Activated T-cell treated with anti-CD3 and anti-CD28 coated beads, Interleukin-2, amount 50 U/mL, for 48 hours (primary cell): ENCODE measurements at regions not wholly inside any gene's neighbourhood (a gene's known extent, or its start where the extent isn't known, plus 50 kb on each side); places are given as distances from the start of the nearest gene placed in this dataset.

ENCODE experiments used
- DNase-seq, 2 experiments: peaks; one replicate each; pipeline ENCODE4 v3.0.0-alpha.2; 2020

DNA sequence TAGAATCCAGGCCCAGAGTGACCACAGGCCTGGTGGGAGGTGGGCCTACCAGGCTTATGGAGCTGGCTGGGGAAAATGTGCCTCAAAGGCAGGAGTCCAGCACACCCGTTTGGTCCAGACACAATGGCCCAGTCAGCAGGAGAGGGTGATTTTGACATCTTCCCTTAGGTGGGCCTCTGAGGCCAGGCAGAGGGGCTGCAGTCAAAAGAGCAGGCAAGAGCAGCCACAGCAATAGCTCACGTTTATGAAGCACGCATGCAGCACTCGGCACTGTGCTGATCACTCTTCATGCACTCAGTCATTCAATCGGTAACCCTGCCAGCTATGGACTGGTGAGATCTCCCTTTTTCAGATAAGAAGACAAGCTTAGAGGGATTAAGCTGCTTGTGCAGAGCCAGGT lies 146.8 kb downstream of the LRIG2 start:
- no peak for DNase-seq

DNA sequence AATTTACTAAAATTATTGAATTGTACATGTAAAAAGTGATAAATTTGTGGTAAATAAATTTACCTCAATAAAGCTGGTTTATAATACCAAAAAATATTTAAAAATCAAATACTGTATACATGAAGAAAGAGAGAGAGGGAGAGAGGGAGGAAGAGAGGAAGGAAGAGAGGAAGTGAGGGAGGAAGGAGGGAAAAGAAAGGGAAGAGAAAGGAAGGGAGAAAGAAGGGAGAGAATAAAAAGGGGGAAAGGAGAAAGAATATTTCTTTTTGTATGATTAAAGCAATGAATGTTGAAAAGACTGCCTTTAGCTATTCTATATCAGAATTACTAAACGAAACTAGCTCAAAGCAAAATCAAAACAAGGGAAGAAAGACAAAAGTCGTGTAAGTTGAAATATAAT lies 150.0 kb downstream of the LRIG2 start:
- DNase-seq: no peak

DNA sequence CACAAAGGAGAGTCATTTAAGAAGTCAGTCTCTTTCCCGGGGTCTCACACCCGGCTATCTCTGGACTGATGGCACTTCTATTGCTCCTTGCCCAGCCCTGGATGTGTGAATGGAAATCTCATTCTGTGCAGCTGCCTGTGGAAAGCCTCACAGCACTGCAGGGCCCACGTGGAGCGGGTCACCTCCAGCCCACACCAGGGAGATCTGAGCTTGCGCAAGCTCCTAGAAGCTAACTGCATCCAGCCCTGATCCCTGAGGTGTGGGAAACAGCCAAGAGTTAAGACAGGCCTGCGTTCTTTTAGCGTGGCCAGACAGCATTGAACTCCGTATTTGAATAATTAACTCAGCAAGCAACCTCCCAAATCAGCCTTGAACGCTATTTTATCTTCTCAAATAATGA lies 150.5 kb downstream of the LRIG2 start:
- no peak for DNase-seq

DNA sequence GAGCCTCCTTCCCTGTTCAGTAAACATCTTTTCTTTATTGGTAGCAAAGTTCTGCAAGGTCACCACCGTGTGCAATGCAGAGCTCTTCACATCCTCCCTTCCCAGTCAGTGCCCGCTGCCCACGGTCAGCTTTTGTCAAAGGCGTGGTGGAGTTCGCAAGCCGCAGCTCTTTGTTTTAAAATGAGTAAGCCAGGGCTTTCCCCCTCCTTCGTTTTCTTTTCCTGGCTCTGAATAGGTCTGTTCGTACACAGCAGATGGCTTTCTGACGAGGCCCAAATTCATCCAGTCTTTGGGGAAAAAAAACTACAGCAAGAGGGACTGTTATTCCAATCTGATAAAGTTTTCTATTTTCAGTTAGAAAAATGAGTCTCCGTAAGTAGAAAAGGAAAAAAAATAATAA lies 153.2 kb downstream of the LRIG2 start:
- DNase-seq: peak; percentile 24 to 35

DNA sequence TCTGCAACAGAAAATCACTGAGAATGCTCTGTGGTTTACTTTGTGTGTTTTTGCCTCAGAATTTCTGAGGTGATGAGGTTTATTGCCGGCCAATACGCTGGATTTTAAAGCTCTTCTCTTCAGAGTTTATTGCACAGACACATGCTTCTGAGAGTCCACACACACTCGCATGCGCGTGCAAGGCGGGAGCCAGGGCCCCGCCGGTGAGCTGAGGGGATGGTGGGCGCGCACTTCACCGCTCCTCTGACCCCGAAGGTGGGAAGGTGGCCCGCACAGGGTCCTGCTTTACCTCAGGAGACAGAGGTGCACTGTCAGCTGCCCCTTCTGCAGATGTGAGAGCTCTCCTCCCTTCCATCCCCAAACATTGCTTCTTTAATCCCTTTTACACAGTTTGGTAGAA lies 158.4 kb upstream of the MAGI3 start:
- DNase-seq: no peak

DNA sequence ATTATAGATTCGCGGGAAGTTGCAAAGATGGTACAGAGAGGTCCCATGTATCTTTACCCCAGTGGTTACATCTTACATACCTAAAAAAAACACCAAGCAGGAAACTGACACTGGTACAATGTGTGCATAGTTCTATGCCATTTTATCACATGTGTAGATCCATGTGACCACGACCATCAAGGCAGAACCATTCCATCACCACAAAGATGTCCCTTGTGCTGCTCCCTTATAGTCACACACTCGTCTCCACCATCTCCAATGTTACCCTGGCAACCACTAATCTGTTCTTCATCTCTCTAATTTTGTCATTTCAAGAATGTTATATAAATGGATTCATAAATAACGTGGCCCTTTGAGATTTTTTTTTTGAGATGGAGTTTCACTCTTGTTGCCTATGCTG lies 156.9 kb upstream of the MAGI3 start:
- no peak for DNase-seq

DNA sequence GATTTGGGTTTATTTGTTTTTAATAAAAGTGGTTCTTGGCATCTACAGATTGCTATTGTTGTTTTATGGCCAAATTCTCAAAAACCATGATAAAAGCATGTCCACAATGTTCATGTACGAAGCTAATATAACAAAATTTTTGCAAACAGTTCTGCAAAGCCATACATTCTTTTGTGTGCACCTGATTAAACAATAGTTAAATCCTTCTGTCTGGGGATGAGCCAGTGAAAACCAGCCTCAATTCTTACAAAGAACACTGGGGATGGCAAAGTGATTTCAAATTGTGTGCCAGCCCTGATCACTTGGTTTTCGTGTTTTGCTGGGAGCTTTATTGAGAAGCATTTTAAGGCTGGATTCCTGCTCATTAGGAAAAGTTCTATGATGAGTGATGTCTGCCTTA lies 149.1 kb upstream of the MAGI3 start:
- DNase-seq: no peak

DNA sequence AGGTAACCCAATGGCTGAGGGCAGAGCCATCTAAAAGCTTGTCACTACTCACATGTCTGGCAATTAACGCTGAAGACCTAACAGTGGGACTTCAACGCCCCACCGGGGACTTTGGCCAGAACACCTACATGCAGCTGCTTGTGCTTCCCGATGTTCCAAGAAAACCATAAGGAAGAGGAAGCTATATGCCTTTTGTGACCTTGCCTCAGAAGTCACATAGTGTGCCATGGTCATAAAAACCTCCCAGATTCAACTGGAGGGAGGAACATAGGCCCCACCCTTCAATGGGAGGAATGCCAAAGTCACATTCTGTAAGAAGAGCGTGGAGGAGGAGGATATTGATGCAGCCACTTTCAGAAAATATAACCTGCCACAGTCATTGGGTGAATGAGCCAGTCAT lies 147.8 kb upstream of the MAGI3 start:
- DNase-seq: no peak

DNA sequence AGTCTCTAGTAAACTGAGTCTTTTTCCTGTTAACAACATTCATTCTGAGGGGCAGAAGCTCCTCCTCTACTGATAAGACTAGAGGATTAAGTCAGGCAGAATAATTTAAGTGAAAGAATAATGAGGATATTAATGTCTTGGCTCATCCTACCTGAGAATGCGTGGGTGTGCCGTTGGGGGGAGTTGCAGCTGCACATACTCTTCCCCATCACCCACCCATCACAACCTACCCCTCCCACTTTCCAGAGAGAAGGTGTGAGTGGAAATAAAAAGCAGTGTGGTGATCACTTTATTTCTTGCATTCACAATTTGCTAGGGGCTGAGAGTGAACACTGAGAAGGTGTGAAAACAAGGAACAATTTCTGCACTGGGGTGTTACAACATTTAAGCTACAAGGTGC lies 146.8 kb upstream of the MAGI3 start:
- no peak for DNase-seq

DNA sequence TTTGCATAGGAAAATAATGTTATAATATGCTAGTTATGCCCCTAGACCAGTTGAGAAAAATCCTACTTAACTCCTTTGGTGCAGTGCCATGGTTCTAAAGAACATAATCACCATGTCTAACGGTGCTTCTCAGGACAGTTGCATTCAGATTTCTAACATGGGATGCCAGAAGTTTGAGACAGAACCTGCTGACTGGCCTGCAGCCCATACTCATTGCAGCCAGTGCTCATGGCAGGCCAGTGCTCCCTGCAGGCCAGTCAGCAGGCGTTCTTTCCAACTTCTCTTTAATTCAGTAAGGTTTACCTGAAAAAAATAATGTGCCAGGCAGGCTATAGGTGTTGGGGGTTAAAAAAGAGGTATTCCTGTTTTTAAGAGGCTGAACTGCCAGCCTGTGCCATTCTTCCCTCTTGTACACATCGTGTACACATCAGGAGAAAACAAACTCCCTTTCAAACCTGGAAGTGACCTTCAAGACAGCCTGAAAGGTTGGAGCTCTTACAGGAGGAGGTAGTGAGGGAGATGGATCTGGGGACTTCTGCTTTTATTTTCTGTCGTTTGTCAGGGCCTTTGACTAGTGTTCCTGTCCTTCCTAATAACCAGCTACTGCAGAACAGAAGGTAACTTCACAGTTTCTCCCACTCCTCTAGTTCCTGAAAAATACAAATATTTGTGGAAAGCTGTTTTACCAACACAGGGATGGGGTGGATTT lies 146.0 kb upstream of the MAGI3 start:
- DNase-seq: no peak

DNA sequence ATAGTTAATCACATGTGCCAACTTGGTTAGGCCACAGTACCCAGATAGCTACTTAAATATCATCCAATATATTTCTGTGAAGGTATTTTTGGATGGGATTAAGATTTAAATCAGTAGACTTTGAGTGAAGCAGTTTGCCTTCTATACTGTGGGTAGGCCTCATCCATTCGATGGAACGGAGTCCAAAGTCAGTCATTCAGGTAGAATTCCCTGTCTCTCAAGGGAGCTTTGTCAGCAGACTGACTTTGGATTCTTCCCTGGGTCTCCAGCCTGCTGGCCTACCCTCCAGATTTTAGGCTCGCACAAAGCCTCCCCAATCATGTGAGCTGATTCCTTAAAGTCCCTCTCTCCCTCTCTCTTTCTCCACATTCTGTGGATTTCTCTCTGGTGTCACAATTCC lies 145.1 kb upstream of the MAGI3 start:
- DNase-seq: no peak

DNA sequence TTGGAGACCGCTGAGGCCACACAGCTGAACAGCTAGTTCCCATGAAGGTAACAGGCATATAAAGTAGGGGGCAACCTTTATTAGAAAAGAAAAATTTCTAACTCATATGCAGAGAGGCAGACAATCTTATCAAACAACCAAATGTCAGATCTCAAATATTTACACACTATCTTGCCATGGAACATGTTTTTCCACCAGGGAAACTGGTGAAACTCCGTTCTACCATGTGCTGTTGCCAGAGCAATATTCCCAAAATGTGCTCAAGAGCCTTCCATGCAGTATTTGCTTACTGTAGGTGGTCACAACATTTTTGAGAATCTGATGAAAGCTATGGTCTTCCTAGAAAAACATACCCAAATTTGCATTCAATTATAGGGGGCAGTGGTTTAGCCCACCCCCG lies 143.4 kb upstream of the MAGI3 start:
- DNase-seq: no peak

DNA sequence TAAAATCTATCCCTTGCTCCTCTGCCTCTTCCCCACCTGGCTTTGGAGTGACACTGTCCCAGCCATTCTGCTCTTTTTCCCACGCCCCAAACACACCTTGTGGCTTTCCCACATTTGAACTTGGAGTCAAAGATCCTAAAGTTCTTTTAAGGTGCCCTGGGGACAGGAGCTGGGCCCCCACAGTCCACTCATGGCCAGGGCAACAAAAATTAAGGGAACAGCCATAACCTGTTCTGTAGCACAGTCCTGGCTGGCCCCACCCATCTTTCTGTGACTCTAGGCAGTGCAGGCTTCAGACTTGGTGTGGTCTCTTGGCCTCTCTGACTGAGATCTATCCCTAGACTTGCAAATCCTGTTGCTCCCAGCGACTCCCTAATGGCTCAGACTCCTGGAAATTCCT lies 143.0 kb upstream of the MAGI3 start:
- DNase-seq: no peak

DNA sequence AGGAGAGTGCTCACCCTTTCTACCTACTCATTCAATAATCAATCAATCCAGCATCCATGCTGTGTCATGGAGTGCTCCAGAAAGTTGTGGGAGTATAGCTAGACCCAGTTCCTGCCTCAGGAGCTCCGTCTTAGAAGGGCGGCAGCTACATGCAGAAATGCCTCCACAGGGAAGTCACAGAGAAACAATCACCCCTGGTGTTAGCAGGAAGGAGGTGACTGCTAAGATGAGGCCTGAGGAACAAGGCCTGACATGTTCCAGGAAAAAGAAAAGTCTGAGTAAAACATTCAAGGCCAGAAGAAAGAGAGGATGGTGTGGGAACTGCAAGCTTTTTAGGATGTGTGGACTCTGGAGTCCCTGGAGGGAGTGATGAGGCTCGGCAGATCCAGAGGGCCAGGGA lies 142.5 kb upstream of the MAGI3 start:
- no peak for DNase-seq

DNA sequence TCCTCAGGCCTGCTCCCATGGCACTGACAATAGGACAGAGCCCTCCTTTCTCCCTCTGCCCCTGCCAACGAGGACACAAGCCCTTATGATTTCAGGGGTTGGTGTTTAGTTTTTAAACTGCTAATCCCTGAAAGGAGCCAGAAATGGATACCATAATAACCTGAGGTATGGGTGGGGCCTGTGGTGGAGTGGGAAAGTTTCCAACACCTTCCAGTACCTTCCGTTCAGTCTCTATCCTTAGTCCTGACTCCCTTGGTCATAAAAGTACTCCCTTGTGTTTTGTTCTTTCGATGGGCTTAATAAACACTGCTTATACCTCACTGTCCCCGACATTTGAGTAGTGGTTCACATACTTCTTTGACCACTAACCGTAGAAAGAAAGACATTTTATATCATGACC lies 141.8 kb upstream of the MAGI3 start:
- DNase-seq: no peak

DNA sequence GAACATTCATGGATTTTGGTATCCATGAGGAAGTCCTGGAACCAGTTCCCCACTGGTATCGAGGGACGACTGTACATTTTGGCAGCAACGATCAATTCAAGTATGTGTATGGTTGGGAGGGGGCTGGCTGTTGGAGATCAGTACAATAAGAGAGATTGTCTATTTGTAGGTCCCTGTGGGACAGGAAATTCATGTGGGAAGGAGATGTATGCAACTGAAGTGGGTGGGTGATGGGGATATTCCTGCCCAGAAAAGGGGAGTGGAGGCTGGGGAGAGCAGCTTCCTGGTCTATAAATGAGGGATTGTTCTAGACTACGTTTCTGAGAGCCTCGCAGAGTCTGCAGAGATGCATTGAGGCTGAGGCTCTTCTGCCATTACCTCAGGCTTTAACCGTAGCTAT lies 140.2 kb upstream of the MAGI3 start:
- DNase-seq: no peak

DNA sequence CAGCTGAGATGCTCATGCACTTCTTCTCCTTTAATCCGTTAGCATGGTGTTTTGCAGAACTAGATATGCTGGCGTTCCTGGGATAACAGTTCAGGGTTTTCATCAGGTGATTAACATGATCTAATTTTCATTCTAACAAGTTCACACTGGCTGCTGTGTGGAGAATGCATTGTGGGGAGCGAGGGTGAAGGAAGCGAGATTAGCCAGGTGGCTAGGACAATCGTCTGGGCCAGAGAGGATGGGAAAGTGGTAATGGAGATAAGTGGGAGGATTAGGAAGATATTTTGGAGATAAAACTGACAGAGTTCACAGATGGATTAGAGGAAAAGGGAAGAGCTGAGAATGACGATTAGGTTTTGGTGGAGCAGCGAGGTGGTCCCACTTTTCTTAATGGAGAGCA lies 138.1 kb upstream of the MAGI3 start:
- DNase-seq: no peak

DNA sequence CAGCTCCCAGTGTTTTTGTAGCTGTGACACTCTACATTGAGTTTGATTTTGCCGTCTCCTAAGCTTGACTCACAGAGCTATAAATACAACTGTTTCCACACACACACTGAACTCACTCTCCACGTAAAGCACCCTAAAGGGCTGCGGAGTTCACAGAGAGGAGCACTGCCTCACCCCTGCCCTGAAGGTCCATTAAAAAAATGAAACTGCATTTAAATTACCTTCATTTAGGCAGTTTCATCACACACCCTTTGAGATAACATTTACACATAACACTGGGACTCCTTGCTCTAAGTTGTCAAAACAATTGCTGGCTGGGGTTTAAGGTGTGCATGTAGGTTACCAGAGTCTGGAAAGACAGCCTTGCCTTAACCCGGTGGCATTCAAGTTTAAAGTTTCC lies 137.1 kb upstream of the MAGI3 start:
- no peak for DNase-seq

DNA sequence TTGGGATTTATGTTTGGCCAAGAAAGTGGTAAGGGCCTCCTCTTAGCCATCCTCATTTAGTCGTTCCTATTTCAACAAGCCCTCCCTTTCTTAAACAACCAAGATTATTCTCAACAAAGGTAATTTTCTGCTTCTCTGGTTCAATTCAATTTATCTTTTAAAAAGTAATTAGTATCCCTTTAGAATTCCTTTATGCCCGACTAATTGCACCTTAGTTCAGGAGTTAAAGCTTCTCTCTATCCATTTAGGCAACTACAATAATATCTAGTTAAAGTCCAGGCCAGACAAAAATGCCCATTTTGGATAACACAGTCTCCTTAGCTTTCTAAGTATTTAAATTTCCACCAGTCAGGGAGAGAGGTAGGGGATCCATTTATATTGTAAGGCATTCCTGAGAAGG lies 136.7 kb upstream of the MAGI3 start:
- DNase-seq: no peak

DNA sequence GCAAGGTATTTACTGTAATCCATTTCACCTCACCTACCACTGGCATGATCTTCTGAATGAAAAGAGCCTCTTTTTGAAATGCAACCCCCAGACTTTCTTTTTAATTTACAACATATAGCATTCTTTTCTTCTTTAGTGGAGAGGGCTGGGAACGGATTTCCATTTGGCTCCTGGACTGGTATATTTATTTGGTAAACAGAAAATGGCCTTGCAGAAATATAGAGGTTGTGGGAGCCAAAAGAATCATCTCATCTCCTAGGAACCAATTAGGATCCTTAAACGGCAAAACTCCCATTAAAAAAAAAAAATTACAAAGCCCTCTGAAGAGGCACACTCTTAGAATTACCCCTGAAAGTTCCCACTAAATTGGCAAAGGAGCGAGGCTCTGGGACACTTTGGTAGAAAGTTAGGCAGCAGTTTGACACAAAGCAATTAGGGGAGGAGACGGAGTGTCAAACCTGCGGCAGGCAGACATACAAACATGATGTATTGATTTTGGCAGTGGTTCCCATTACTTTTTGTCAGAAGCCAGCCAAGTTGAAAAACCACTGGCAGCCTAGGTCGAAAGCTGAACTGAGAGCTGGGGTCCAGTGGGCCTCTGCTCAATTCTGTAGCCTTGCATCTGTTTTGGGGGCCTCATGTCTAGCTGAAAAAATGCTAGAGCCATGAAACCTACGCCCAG lies 135.1 kb upstream of the MAGI3 start:
- no peak for DNase-seq

DNA sequence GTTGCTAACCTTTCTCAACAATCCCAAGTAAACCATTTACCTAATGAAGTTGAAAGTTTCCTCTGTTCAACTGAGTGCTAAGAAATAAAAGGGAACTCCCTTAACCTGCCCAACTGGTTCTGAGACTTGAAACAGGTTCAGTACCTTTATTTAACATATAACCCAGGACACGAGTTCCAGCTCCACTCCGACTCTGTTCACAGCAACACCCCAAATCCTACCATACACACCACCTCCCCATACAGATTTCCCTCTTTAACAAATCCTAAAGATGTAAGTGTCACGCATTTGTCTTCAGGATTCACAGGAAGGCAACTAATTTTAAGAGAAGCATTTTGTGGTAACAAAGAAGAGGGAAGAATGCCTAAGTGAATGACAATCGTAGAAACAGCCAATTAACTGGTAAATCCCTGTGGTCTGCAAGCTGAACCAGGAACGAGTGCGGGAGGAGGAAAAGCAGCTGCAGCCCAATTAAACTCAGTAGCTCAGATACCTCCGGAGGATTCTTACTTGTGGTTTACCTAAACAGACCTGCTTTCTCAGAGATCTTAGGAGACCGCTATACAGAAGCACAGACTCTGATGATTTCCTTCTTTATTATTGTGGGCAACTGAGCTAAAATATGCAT lies 134.5 kb upstream of the MAGI3 start:
- DNase-seq: no peak

DNA sequence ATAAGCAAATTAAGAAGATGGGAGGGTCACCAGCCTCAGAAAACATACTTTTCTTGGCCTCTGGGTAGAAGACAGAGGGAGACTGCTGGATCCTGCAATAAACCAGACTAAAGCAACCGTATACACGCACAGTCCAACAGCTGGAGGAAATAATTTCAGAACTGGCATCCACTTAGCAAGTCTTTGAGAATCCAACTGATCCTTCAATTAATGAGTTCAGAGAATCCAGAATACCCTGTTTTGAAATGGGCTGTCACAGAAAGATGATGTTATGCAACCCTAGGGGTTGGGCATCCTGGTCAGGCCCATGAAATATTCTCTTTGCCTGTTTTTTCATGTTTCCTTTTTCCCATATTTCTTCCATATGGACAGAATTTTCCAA lies 134.0 kb upstream of the MAGI3 start:
- DNase-seq: no peak

DNA sequence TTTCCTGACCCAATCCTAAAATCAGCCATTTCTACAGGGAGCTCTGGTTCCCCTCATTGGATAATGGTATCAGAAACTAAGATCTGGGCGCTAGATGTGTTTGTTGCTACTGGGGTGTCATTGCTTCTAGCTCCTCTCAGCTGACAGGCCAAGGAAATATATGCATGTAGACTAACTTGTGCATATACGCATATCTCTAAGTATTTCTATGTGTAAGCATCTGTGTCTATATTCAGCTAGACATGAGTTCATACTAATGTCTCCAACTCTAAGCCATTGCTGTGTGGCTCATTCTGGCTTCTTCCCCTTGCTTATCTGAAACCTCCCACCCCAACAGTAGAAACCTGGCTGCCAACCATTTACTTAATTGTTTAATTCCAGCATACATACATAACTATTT lies 130.3 kb upstream of the MAGI3 start:
- DNase-seq: no peak

DNA sequence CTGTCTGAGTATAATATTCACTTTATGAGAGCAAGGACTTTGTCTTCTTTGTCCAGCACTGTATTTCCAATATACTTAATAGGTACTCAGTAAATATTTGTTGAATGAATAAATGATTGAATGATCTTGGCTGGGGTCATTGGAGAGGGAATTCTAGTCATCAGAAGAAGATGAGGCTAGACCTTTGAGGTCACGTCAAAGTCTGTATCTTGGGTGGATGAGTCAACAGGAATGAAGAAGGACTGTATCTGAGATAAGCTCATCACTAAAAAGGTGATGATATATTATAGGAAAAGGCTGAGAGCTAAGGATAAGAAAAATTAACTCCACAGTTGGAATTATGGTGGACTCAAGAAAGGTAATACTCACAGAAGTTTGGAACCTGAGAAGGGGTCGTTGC lies 125.1 kb upstream of the MAGI3 start:
- no peak for DNase-seq

DNA sequence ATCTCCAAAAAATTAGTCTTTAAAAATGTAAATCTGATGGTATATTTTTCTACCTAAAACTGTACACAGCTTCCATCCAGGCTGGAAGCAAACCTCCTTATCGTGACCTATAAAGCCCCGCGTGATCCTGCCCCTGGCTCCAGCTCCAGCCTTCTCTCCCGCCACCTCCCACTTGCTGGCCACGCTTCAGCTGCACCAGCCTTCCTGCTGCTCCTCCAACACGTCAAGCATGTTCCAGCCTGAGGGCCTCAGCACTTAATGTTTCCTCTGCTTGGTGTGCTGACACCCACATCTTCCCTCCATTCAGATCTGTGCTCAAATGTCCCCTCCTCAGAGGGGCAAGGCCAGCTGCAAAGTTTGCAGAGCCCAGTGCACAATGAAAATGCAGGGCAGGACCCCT lies 123.5 kb upstream of the MAGI3 start:
- no peak for DNase-seq
